ENCODE measurements at regions not wholly inside any gene's neighbourhood (a gene's known extent, or its start where the extent isn't known, plus 50 kb on each side); places are given as distances from the start of the nearest gene placed in this dataset.
"Not testable (repeated sequence)": the region's sequence is repeated elsewhere in the genome, so short reads cannot be mapped to it uniquely, and the experiment has no call there.

GRCh38 chr2:126982935-126983334, 84.2 kb downstream of the TEX51 start:
- TF ChIP-seq CTCF (IDR thresholded peaks at IDR 0.05; ENCODE audit: unreplicated experiment): no peak
- Mint-ChIP-seq H3K27ac (no peak overlapping the region), H3K4me3 (no peak overlapping the region), H3K9me3 (peaks cover 9% of the 10 kb centered on the region), H3K27me3 (ENCODE audit: low read depth) (no peaks in the 10 kb centered on the region), H3K36me3 (no peaks in the 10 kb centered on the region), H3K4me1 (no peaks in the 10 kb centered on the region)
- no peak for DNase-seq (ENCODE audit: low spot score in 2 of 2, unreplicated experiment in 2 of 2)

GRCh38 chr2:126986631-126987187, 88.0 kb downstream of the TEX51 start:
- DNase-seq (ENCODE audit: low spot score in 2 of 2, unreplicated experiment in 2 of 2): no peak
- Mint-ChIP-seq H3K36me3 (no peaks in the 10 kb centered on the region), H3K27ac (no peak overlapping the region), H3K27me3 (ENCODE audit: low read depth) (no peaks in the 10 kb centered on the region), H3K4me1 (no peaks in the 10 kb centered on the region), H3K4me3 (no peak overlapping the region), H3K9me3 (peaks cover 22% of the 10 kb centered on the region)
- no peak for TF ChIP-seq CTCF (IDR thresholded peaks at IDR 0.05; ENCODE audit: unreplicated experiment)

- H3K9me3 Mint-ChIP-seq: peaks cover 22% of the 10 kb centered on the region
- TF ChIP-seq CTCF (IDR thresholded peaks at IDR 0.05; ENCODE audit: unreplicated experiment): no peak
- H3K27me3 Mint-ChIP-seq (ENCODE audit: low read depth): no peaks in the 10 kb centered on the region
- H3K27ac Mint-ChIP-seq: no peak overlapping the region
- no peaks in the 10 kb centered on the region for H3K36me3 Mint-ChIP-seq
- DNase-seq (ENCODE audit: low spot score in 2 of 2, unreplicated experiment in 2 of 2): no peak
- H3K4me1 Mint-ChIP-seq: no peaks in the 10 kb centered on the region
- H3K4me3 Mint-ChIP-seq: no peak overlapping the region
These were observed 89.8 kb downstream of the TEX51 start for GRCh38 chr2:126988482-126988881.

- H3K27ac Mint-ChIP-seq: not testable (repeated sequence)
These were observed 90.4 kb downstream of the TEX51 start for GRCh38 chr2:126989064-126989463.

GRCh38 chr2:126990200-126990599, 91.5 kb downstream of the TEX51 start:
- no peaks in the 10 kb centered on the region for H3K4me1 Mint-ChIP-seq
- no peak overlapping the region for H3K27ac Mint-ChIP-seq
- H3K9me3 Mint-ChIP-seq: peaks cover 18% of the 10 kb centered on the region
- no peak for DNase-seq (ENCODE audit: low spot score in 2 of 2, unreplicated experiment in 2 of 2)
- no peak for TF ChIP-seq CTCF (IDR thresholded peaks at IDR 0.05; ENCODE audit: unreplicated experiment)
- no peaks in the 10 kb centered on the region for H3K27me3 Mint-ChIP-seq (ENCODE audit: low read depth)
- H3K4me3 Mint-ChIP-seq: no peak overlapping the region
- no peaks in the 10 kb centered on the region for H3K36me3 Mint-ChIP-seq

More at GRCh38 chr2:126989064-126989463, 90.4 kb downstream of the TEX51 start:
- H3K4me1 Mint-ChIP-seq; H3K36me3 Mint-ChIP-seq; DNase-seq (ENCODE audit: low spot score in 2 of 2, unreplicated experiment in 2 of 2); H3K27me3 Mint-ChIP-seq (ENCODE audit: low read depth); H3K4me3 Mint-ChIP-seq: not testable (repeated sequence)
- H3K9me3 Mint-ChIP-seq: peaks cover 19% of the 10 kb centered on the region

GRCh38 chr2:126990605-126991532, 92.2 kb downstream of the TEX51 start:
- H3K9me3 Mint-ChIP-seq: peaks cover 14% of the 10 kb centered on the region
- DNase-seq (ENCODE audit: low spot score in 2 of 2, unreplicated experiment in 2 of 2): no peak
- no peak overlapping the region for H3K27ac Mint-ChIP-seq
- peaks cover 5% of the 10 kb centered on the region for H3K4me1 Mint-ChIP-seq
- no peaks in the 10 kb centered on the region for H3K27me3 Mint-ChIP-seq (ENCODE audit: low read depth)
- no peaks in the 10 kb centered on the region for H3K36me3 Mint-ChIP-seq
- TF ChIP-seq CTCF (IDR thresholded peaks at IDR 0.05; ENCODE audit: unreplicated experiment): no peak
- H3K4me3 Mint-ChIP-seq: no peak overlapping the region

Measured in mesothelial cell of epicardium (in vitro differentiated cells).